Suprapubic skin (tissue), 4 donors: ENCODE measurements at regions not wholly inside any gene's neighbourhood (a gene's known extent, or its start where the extent isn't known, plus 50 kb on each side); places are given as distances from the start of the nearest gene placed in this dataset.

ENCODE experiments used
- DNase-seq, 2 donors: peaks; one replicate each; pipeline ENCODE4 v3.0.0-alpha.2; 2019; ENCODE audit warnings: low spot score in 2 of 2
- H3K27ac ChIP-seq: fragments of 200-600 bp; sonication (generic); one replicate; pipeline ENCODE4 v1.5.1; 2019
- H3K27me3 ChIP-seq: fragments of 200-600 bp; sonication (generic); one replicate; pipeline ENCODE4 v1.5.1; 2019
- H3K36me3 ChIP-seq: fragments of 200-600 bp; sonication (generic); one replicate; pipeline ENCODE4 v1.5.1; 2019
- H3K4me1 ChIP-seq: fragments of 200-600 bp; sonication (generic); one replicate; pipeline ENCODE4 v1.5.1; 2019
- H3K4me3 ChIP-seq: fragments of 200-600 bp; sonication (generic); one replicate; pipeline ENCODE4 v1.5.1; 2019; ENCODE audit warnings: mild to moderate bottlenecking
- H3K9me3 ChIP-seq: fragments of 200-600 bp; sonication (generic); one replicate; pipeline ENCODE4 v1.5.1; 2019
- CTCF ChIP-seq, 2 donors: fragments of 200-600 bp in 1 of 2; fragments of 450-650 bp in 1 of 2; sonication (generic) in 1 of 2; IDR thresholded peaks; one replicate each; pipeline ENCODE4 v1.5.1; 2016 to 2019; ENCODE audit warnings: antibody characterized with exemption in 2 of 2, mild to moderate bottlenecking in 1 of 2, moderate library complexity in 1 of 2
- EP300 ChIP-seq: sonication (generic); formaldehyde crosslinking; IDR thresholded peaks from one replicate; pipeline ENCODE4 v1.6.1; 2017; ENCODE audit warnings: antibody characterized with exemption
- POLR2A ChIP-seq, 2 donors: fragments of 450-650 bp; IDR thresholded peaks; one replicate each; pipeline ENCODE4 v1.6.1; 2017; ENCODE audit warnings: antibody characterized with exemption in 2 of 2, mild to moderate bottlenecking in 2 of 2, moderate library complexity in 2 of 2
- POLR2AphosphoS5 ChIP-seq, 3 donors: sonication (generic); formaldehyde crosslinking; IDR thresholded peaks; one replicate each; pipeline ENCODE4 v1.6.1; 2017; ENCODE audit warnings: antibody characterized with exemption in 3 of 3
- WGBS: methylation state at CpG from one replicate; pipeline ENCODE4 v1.1.5; 2018; 5-methylcytosine and 5-hydroxymethylcytosine counted together

GRCh38 chr12:132422040-132422380, 67.9 kb upstream of the FBRSL1 start:
- H3K9me3 ChIP-seq, result no peaks in the 10 kb centered on the region
- no peak for DNase-seq
- H3K27ac ChIP-seq, result no peak overlapping the region
- TF ChIP-seq CTCF (IDR thresholded peaks at IDR 0.05), result no peak
- TF ChIP-seq POLR2A (IDR thresholded peaks at IDR 0.05), result no peak
- TF ChIP-seq EP300, result no peak
- TF ChIP-seq POLR2AphosphoS5 (IDR thresholded peaks at IDR 0.05), result no peak
- H3K4me3 ChIP-seq, result no peak overlapping the region
- peaks cover 94% of the 10 kb centered on the region for H3K27me3 ChIP-seq
- peaks cover 11% of the 10 kb centered on the region for H3K4me1 ChIP-seq
- WGBS, result 59% methylated on average over 10 of the region's 10 CpGs
- no peaks in the 10 kb centered on the region for H3K36me3 ChIP-seq

GRCh38 chr12:132419631-132420246, 70.2 kb upstream of the FBRSL1 start:
- WGBS, result 51% methylated on average over 18 of the region's 18 CpGs
- Histone ChIP-seq H3K4me3 (no peak overlapping the region), H3K27me3 (peaks cover 92% of the 10 kb centered on the region)

GRCh38 chr12:132418393-132418925, 71.5 kb upstream of the FBRSL1 start:
- DNase-seq, result no peak
- Histone ChIP-seq H3K4me3 (no peak overlapping the region), H3K27ac (no peak overlapping the region), H3K9me3 (no peaks in the 10 kb centered on the region), H3K4me1 (peaks cover 17% of the 10 kb centered on the region), H3K27me3 (peaks cover 90% of the 10 kb centered on the region), H3K36me3 (no peaks in the 10 kb centered on the region)
- WGBS, result 92% methylated on average over 3 of the region's 3 CpGs
- TF ChIP-seq POLR2A (IDR thresholded peaks at IDR 0.05), result no peak
- TF ChIP-seq EP300, result no peak
- TF ChIP-seq POLR2AphosphoS5 (IDR thresholded peaks at IDR 0.05), result no peak
- no peak for TF ChIP-seq CTCF (IDR thresholded peaks at IDR 0.05)

More at GRCh38 chr12:132419631-132420246, 70.2 kb upstream of the FBRSL1 start:
- no peaks in the 10 kb centered on the region for H3K36me3 ChIP-seq
- TF ChIP-seq POLR2A (IDR thresholded peaks at IDR 0.05) (no peak), POLR2AphosphoS5 (IDR thresholded peaks at IDR 0.05) (no peak), CTCF (IDR thresholded peaks at IDR 0.05) (no peak), EP300 (no peak)
- no peaks in the 10 kb centered on the region for H3K9me3 ChIP-seq
- no peak overlapping the region for H3K27ac ChIP-seq
- no peak for DNase-seq
- H3K4me1 ChIP-seq, result peaks cover 18% of the 10 kb centered on the region

- no peak for DNase-seq
- peaks cover 15% of the 10 kb centered on the region for H3K4me1 ChIP-seq
- H3K9me3 ChIP-seq, result no peaks in the 10 kb centered on the region
- no peaks in the 10 kb centered on the region for H3K36me3 ChIP-seq
- no peak overlapping the region for H3K27ac ChIP-seq
- TF ChIP-seq CTCF (IDR thresholded peaks at IDR 0.05), result no peak
- TF ChIP-seq POLR2AphosphoS5 (IDR thresholded peaks at IDR 0.05), result no peak
- no peak for TF ChIP-seq POLR2A (IDR thresholded peaks at IDR 0.05)
- TF ChIP-seq EP300, result no peak
- WGBS, result 75% methylated on average over 14 of the region's 15 CpGs
- no peak overlapping the region for H3K4me3 ChIP-seq
- H3K27me3 ChIP-seq, result peaks cover 83% of the 10 kb centered on the region
These were observed 72.2 kb upstream of the FBRSL1 start for GRCh38 chr12:132417741-132418140.

GRCh38 chr12:132416827-132417226, 73.1 kb upstream of the FBRSL1 start:
- H3K27ac ChIP-seq, result no peak overlapping the region
- H3K4me1 ChIP-seq, result peaks cover 15% of the 10 kb centered on the region
- H3K9me3 ChIP-seq, result no peaks in the 10 kb centered on the region
- H3K36me3 ChIP-seq, result no peaks in the 10 kb centered on the region
- TF ChIP-seq CTCF (IDR thresholded peaks at IDR 0.05), result no peak
- no peak for DNase-seq
- no peak overlapping the region for H3K4me3 ChIP-seq
- no CpG with 5 or more reads among the region's 14 CpGs for WGBS
- peaks cover 74% of the 10 kb centered on the region for H3K27me3 ChIP-seq
